ENCODE measurements at regions not wholly inside any gene's neighbourhood (a gene's known extent, or its start where the extent isn't known, plus 50 kb on each side); places are given as distances from the start of the nearest gene placed in this dataset.
"Not testable (repeated sequence)": the region's sequence is repeated elsewhere in the genome, so short reads cannot be mapped to it uniquely, and the experiment has no call there.

DNA sequence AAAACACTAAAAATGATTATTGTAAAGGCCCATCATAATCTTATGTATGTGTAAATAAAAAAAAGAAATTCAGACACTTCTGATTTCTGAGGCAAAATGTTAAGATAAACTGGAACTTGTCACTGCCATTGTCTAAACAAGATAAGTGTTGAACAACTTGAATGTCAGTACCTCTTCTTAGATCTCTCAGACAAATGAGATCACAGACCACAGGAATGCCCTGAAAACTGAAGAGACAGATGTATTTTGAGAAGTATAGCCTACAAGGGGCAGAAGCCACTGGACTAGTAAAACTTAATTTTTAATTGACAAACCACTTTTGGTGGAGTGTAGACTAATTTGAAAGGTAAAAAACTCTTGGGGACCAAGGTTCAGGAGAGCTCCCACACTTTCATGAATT is 375.5 kb upstream of the SLITRK5 start:
- ATAC-seq: no peak
- no peak for DNase-seq (ENCODE audit: low spot score)

GRCh38 chr13:87302034-87302433 is 369.1 kb upstream of the SLITRK5 start:
- no peak for ATAC-seq
- no peak for DNase-seq (ENCODE audit: low spot score)

- ATAC-seq: no peak
Measured at GRCh38 chr13:87302931-87303330, 368.2 kb upstream of the SLITRK5 start.

GRCh38 chr13:87311165-87311564 is 360.0 kb upstream of the SLITRK5 start:
- ATAC-seq (no peak), DNase-seq (ENCODE audit: low spot score) (no peak)

More at GRCh38 chr13:87302931-87303330, 368.2 kb upstream of the SLITRK5 start:
- DNase-seq (ENCODE audit: low spot score): no peak

DNA sequence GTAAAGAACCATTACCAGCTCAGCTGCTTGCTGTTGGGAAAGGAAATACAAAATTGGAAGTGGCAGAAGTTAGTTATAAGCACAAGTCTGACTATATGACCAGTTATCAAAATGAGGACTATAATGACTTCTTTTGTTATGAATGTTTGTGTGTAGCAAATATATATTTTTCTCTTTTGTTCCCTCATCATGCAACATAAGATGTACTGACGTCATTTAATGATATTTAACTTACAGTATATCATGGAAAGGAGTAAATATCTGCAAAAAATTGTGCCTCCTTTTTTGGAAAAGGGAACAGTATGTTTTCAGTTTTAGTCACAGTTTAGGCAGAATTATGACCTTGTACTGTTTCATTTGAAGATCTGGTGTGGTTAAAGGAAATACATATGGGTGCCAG is 356.3 kb upstream of the SLITRK5 start:
- DNase-seq (ENCODE audit: low spot score) (no peak), ATAC-seq (no peak)

- DNase-seq (ENCODE audit: low spot score): no peak
- no peak for ATAC-seq
Measured at GRCh38 chr13:87322386-87322785, 348.8 kb upstream of the SLITRK5 start.

DNA sequence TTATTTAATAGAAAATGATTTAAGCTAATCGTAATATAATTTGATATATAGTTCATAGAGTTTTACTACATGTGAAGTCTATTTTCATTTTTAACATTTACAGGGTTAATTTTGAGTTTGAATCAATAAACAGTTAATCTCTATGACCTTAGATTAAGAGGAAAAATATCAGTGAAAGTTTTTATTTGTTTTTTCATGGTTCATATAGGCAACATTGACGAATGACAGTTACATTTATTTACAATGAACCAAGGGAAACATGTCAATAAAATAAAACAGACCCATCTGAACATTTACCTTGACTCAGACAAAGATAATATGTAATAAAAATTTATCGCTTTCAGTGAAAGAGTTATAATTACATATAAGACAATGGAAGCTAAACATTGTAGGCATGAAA is 346.6 kb upstream of the SLITRK5 start:
- ATAC-seq: no peak
- DNase-seq (ENCODE audit: low spot score): no peak

DNA sequence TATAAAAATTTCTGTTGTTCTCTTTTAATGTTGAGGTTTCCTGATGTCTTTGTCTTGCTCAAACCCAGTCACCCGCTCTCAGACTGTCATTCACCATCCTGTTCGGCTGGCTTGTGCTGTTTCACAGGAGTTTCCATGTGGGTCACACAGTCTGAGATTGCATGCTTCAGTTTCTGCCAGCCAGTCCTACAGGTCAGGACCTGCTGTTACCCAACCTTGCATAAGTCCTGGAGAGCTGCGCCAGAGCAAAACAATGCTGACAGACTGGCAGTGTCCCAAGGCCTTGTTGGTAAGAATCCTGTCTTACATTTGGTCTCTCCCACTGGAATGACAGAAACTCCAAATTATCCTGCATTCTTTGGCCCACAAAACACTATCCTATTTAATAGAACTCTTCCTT is 340.0 kb upstream of the SLITRK5 start:
- ATAC-seq (peak; percentile 93), DNase-seq (ENCODE audit: low spot score) (peak; percentile 94)

DNA sequence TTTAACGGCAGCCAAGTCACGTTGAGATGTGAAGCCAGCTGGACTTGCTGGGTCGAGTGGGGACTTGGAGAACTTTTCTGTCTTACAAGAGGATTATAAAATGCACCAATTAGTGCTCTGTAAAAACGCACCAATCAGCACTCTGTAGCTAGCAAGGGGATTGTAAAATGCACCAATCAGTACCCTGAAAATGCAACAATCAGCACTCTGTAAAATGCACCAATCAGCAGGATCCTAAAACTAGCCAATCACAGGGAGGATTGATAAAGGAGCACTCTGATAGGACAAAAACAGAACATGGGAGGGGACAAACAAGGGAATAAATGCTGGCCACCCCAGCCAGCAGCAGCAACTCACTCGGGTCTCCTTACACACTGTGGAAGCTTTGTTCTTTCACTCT is 337.6 kb upstream of the SLITRK5 start:
- DNase-seq (ENCODE audit: low spot score) (no peak), ATAC-seq (peak; percentile 3)

DNA sequence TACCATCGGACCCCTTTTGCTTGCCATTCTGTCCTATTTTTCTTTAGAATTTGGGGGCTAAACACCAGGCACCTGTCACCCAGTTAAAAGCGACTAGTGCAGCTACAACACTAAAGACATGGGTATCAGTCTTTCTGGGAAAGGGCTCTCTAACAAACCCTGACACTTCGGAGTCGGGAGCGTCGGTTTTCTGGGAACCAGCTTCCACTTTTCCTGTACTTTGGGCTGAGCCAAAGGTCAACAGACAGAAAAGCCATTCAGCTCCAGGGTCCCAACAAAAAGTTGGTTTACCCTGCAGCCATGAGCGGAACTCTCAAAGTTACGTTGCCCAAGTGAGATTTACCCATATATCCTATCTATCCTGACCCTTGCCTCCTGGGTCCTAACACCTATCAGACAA is 337.0 kb upstream of the SLITRK5 start:
- peak; percentile 51 for DNase-seq (ENCODE audit: low spot score)
- peak; percentile 58 for ATAC-seq

DNA sequence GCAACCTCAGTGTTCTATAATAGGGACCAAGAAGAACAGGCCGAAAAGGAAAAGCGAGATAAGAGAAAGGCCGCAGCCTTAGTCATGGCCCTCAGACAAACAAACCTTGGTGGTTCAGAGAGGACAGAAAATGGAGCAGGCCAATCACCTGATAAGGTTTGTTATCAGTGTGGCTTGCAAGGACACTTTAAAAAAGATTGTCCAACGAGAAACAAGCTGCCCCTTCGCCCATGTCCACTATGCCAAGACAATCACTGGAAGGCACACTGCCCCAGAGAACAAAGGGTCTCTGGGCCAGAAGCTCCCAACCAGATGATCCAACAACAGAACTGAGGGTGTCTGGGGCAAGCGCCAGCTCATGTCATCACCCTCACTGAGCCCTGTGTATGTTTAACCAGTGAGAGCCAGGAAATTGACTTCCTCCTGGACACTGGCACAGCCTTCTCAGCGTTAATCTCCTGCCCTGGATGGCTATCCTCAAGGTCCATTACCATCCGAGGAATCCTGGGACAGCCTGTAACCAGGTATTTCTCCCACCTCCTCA is 334.8 kb upstream of the SLITRK5 start:
- not testable (repeated sequence) for ATAC-seq
- DNase-seq (ENCODE audit: low spot score): peak; percentile 93

DNA sequence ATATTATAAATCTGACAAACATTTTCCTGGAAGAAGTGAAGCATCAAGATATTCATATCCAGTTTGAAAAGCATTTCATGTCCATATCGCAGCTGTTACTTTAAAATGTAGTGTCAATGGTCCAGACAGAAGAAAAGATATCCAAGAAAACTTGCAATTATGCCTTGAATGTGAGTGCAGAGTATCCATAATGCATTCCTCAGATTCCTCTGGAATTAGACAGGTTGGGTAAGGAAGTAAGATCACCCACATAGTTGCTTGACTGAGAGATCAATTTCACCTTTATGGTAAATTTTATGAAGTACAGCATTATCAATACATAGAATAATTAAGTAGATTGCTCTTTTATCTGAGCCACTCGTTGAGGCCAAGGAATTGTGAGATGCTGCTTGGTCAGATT is 327.0 kb upstream of the SLITRK5 start:
- no peak for DNase-seq (ENCODE audit: low spot score)
- no peak for ATAC-seq

- ATAC-seq: no peak
Measured at GRCh38 chr13:87355451-87355850, 315.7 kb upstream of the SLITRK5 start.

DNA sequence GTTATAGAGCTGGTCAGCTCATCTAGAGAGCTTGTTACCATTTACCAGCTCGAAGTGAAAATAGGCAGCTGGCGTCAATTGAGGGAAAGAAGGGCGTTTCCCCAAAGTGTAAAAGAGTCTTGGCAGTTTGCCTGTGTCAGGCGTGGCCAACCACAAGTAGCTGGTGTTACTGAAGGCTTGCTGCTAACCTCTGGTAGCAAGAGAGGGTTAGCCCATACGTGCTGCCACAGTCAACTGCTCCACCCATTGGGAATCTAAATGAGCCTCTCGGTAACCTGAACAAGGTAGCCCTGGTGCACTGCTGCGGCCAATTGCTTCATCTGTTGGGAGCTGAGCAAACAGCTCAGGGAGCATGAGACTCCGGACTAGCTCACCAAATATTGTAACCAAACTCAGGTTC is 314.9 kb upstream of the SLITRK5 start:
- no peak for DNase-seq (ENCODE audit: low spot score)
- ATAC-seq: peak; percentile 48

More at GRCh38 chr13:87355451-87355850, 315.7 kb upstream of the SLITRK5 start:
- DNase-seq (ENCODE audit: low spot score): no peak

DNA sequence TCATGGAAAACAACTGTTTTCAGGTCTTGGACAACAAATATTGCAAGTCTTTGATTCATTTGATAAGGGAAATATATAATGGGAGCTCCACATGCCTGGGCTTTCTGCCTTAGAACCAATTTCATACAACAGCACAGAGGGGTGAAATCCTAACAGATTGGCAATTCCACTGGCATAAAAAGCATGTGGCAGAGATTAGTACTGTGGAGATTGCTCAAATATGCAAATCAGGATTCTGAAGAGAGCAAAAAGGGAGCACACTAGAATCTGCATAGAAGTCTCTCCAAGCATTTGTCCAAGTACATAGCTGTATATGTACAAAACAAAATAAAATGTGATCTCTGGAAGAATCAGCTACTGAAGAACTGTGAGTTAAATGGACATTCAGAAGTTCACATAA is 312.9 kb upstream of the SLITRK5 start:
- ATAC-seq (peak; percentile 42), DNase-seq (ENCODE audit: low spot score) (no peak)

GRCh38 chr13:87361216-87361615 is 310.0 kb upstream of the SLITRK5 start:
- no peak for DNase-seq (ENCODE audit: low spot score)
- ATAC-seq: peak; percentile 86

DNA sequence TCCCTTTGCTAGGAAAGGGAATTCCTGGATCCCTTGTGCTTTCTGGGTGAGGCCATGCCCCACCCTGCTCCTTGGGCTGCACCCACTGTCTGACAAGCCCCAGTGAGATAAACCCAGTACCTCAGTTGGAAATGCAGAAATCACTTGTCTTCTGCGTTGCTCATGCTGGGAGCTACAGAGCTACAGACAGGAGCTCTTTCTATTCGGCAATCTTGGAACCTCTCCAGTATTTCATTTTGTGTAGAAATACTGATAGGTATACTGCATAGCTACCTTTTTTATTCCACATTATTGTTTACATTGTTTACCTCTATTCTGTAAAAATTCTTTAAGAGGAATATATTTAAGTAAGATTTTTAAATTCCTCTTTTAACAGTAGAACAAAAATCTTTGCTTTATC is 302.5 kb upstream of the SLITRK5 start:
- DNase-seq (ENCODE audit: low spot score): no peak
- peak; percentile 80 for ATAC-seq

DNA sequence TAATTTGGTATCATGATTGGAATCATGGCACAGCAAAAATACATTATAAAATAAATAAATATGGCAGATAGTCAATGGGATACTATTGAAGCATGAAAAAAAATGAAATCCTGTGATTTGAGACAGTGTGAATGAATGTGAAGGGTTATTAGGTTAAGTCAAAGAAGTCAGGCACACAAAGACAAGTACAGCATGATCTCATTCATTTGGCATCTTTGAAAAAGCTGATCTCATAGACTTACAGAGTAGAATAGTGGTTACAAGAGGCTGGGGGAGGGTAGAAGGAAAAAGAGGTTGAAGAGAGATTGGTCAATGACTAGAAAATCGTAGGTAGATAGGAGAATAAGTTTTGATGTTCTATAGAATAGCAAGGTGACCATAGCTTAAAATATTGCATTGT is 295.1 kb upstream of the SLITRK5 start:
- DNase-seq (ENCODE audit: low spot score) (no peak), ATAC-seq (no peak)

GRCh38 chr13:87384099-87384498 is 287.1 kb upstream of the SLITRK5 start:
- no peak for DNase-seq (ENCODE audit: low spot score)
- ATAC-seq: no peak

DNA sequence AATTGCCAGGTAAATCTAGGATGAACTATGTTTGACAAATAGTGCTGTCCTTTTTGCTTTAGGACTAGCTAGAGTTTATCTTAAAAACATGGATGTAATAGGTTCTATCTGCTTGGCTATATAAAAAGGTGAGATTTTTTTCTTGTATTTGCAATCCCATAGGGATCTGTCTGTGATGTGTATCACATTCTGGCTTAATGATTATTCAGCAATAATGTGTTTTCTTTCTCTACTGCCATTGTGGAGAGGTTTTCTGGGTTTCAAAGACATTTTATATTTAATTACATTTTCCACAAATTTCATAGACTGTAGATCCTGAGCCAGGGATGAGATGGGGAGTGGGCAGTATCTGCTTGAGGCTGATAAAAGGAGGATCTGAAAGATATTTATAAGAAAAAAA is 277.8 kb upstream of the SLITRK5 start:
- DNase-seq (ENCODE audit: low spot score) (no peak), ATAC-seq (no peak)

GRCh38 chr13:87398047-87398446 is 273.1 kb upstream of the SLITRK5 start:
- ATAC-seq (no peak), DNase-seq (ENCODE audit: low spot score) (no peak)

GRCh38 chr13:87403748-87404432 is 267.3 kb upstream of the SLITRK5 start:
- DNase-seq (ENCODE audit: low spot score) (no peak), ATAC-seq (peak; percentile 90)

GRCh38 chr13:87426742-87427141 is 244.4 kb upstream of the SLITRK5 start:
- DNase-seq (ENCODE audit: low spot score) (no peak), ATAC-seq (no peak)
